Hepatocyte (in vitro differentiated cells): ENCODE measurements at regions not wholly inside any gene's neighbourhood (a gene's known extent, or its start where the extent isn't known, plus 50 kb on each side); places are given as distances from the start of the nearest gene placed in this dataset.

Experiments
- DNase-seq: peaks from one replicate; pipeline ENCODE4 v3.0.0-alpha.2; 2016; ENCODE audit warnings: low spot score
- H2AFZ ChIP-seq: fragments of 200-600 bp; sonication (generic); 2 replicates; pipeline ENCODE4 v1.6.0; 2016; ENCODE audit warnings: antibody characterized with exemption, mild to moderate bottlenecking
- H3K27ac ChIP-seq: fragments of 200-600 bp; sonication (generic); 2 replicates; pipeline ENCODE4 v1.5.1; 2016; ENCODE audit warnings: mild to moderate bottlenecking
- H3K27me3 ChIP-seq: fragments of 200-600 bp; sonication (generic); 2 replicates; pipeline ENCODE4 v1.6.1; 2016
- H3K36me3 ChIP-seq: fragments of 200-600 bp; sonication (generic); replicated peaks from 2 replicates; pipeline ENCODE4 v1.5.1; 2016; ENCODE audit warnings: low read depth; ENCODE audit not compliant: insufficient read depth
- H3K4me1 ChIP-seq: fragments of 200-600 bp; sonication (generic); 2 replicates; pipeline ENCODE4 v1.5.1; 2016; ENCODE audit warnings: mild to moderate bottlenecking, moderate library complexity; ENCODE audit not compliant: insufficient read depth
- H3K4me2 ChIP-seq: fragments of 200-600 bp; sonication (generic); 2 replicates; pipeline ENCODE4 v1.6.0; 2016
- H3K4me3 ChIP-seq: fragments of 200-600 bp; sonication (generic); 2 replicates; pipeline ENCODE4 v1.5.1; 2016; ENCODE audit warnings: mild to moderate bottlenecking
- H3K79me2 ChIP-seq: fragments of 200-600 bp; sonication (generic); 2 replicates; pipeline ENCODE4 v1.6.0; 2017; ENCODE audit warnings: mild to moderate bottlenecking
- H3K9me2 ChIP-seq: fragments of 200-600 bp; sonication (generic); replicated peaks from 2 replicates; pipeline ENCODE4 v1.6.0; 2017; ENCODE audit warnings: mild to moderate bottlenecking; ENCODE audit not compliant: insufficient read depth
- H3K9me3 ChIP-seq: fragments of 200-600 bp; sonication (generic); 2 replicates; pipeline ENCODE4 v1.5.1; 2016; ENCODE audit warnings: low read depth, mild to moderate bottlenecking
- H4K20me1 ChIP-seq: fragments of 200-600 bp; sonication (generic); 2 replicates; pipeline ENCODE4 v1.6.0; 2016; ENCODE audit warnings: mild to moderate bottlenecking; ENCODE audit not compliant: insufficient read depth, poor library complexity, severe bottlenecking
- EZH2 ChIP-seq: fragments of 200-600 bp; sonication (generic); IDR thresholded peaks from 2 replicates; pipeline ENCODE4 v1.6.1; 2016; ENCODE audit warnings: antibody characterized with exemption, mild to moderate bottlenecking, borderline replicate concordance
- EZH2phosphoT487 ChIP-seq: fragments of 200-600 bp; sonication (generic); IDR thresholded peaks from one replicate; pipeline ENCODE4 v1.6.1; 2018; ENCODE audit warnings: antibody characterized with exemption, mild to moderate bottlenecking, low read depth, moderate library complexity; ENCODE audit not compliant: unreplicated experiment, severe bottlenecking
- WGBS: methylation state at CpG from one replicate; pipeline ENCODE4 v1.1.6; 2016; ENCODE audit warnings: low lambda C conversion rate; ENCODE audit errors: missing lambda C conversion rate; 5-methylcytosine and 5-hydroxymethylcytosine counted together
- TF ChIP-seq, protein P1 (sequence below): fragments of 200-600 bp; sonication (generic); IDR thresholded peaks from 2 replicates; pipeline ENCODE4 v1.5.1; 2016; ENCODE audit warnings: antibody characterized with exemption, mild to moderate bottlenecking; ENCODE audit not compliant: poor library complexity

DNA sequence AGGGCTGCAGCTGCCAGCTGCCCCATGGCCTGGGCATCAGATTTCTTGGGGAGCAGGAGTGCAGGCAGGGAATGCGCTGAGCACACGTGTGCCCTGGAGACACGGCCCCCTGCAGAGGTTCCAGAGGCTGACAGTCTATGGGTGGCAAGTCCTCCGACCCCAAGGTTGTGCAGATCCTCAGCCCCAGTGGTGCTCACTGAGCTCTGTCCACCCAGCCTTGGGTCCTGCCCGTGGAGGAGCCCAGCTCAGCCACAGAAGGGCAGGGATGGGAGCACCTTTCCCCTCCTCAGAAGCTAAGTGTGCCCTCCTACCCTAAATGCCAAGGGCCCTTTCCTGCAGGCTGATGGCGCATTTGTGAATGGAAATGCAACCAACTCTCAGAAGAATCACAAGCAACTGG, 341.0 kb downstream of the IRX2 start:
- TF ChIP-seq EZH2 (no peak), EZH2phosphoT487 (no peak)
- TF ChIP-seq, protein P1, sequence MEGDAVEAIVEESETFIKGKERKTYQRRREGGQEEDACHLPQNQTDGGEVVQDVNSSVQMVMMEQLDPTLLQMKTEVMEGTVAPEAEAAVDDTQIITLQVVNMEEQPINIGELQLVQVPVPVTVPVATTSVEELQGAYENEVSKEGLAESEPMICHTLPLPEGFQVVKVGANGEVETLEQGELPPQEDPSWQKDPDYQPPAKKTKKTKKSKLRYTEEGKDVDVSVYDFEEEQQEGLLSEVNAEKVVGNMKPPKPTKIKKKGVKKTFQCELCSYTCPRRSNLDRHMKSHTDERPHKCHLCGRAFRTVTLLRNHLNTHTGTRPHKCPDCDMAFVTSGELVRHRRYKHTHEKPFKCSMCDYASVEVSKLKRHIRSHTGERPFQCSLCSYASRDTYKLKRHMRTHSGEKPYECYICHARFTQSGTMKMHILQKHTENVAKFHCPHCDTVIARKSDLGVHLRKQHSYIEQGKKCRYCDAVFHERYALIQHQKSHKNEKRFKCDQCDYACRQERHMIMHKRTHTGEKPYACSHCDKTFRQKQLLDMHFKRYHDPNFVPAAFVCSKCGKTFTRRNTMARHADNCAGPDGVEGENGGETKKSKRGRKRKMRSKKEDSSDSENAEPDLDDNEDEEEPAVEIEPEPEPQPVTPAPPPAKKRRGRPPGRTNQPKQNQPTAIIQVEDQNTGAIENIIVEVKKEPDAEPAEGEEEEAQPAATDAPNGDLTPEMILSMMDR = no peak
- Histone ChIP-seq H3K9me3 (no peaks in the 10 kb centered on the region), H2AFZ (no peak overlapping the region), H3K36me3 (no peaks in the 10 kb centered on the region), H3K4me1 (no peaks in the 10 kb centered on the region), H3K4me3 (no peak overlapping the region), H3K27me3 (no peaks in the 10 kb centered on the region), H4K20me1 (no peaks in the 10 kb centered on the region), H3K27ac (no peak overlapping the region), H3K4me2 (no peak overlapping the region), H3K79me2 (no peaks in the 10 kb centered on the region), H3K9me2 (no peaks in the 10 kb centered on the region)
- no peak for DNase-seq
- 82% methylated on average over 6 of the region's 6 CpGs for WGBS

DNA sequence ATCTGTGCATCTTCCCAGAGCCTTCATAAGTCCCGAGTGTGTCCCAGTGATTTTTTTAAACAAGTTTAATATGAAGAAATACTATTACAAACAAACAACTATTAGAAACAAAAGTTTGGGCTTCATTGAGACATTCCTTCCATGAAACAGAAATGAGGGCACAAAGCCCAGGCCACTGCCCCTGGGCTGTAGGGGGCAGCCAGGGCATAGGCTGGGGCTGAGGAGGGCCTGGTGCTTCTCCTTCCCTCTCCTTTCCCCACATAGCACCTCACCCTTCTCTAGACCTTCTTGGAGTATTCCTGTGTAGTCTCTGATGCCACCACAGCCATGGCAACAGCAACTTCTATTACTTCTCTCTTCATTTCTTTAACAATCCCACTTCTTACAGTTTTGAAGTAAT, 348.2 kb downstream of the IRX2 start:
- TF ChIP-seq EZH2 = no peak
- TF ChIP-seq EZH2phosphoT487 = no peak
- TF ChIP-seq, protein P1 = no peak
- Histone ChIP-seq H3K27ac (no peak overlapping the region), H3K36me3 (no peaks in the 10 kb centered on the region), H3K9me2 (no peaks in the 10 kb centered on the region), H3K4me2 (no peak overlapping the region), H3K4me1 (no peaks in the 10 kb centered on the region), H4K20me1 (no peaks in the 10 kb centered on the region), H3K9me3 (no peaks in the 10 kb centered on the region), H3K4me3 (no peak overlapping the region), H3K27me3 (no peaks in the 10 kb centered on the region), H2AFZ (no peak overlapping the region), H3K79me2 (no peaks in the 10 kb centered on the region)
- WGBS = 78% methylated on average over 1 of the region's 1 CpG
- DNase-seq = no peak

DNA sequence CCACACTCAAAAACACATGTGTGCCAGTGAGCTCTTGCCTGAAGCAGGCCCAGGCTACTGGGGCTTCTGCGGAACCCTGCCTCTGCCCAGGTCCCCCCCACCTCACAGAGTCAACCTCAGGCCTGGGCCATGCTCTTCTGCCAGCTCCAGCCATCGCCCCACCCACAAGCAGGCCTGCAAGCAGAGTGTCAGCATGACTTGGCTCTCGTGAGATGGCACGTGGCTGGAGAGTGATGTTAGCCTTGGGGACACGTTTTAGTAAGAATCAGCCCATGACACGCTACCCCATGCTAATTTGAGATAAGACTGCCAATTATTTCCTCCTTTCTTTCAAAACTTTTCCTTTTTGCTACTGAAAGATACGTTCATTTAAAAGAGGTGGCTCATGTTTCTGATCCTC, 351.7 kb downstream of the IRX2 start:
- TF ChIP-seq EZH2phosphoT487 = no peak
- TF ChIP-seq, protein P1 = no peak
- TF ChIP-seq EZH2 = no peak

DNA sequence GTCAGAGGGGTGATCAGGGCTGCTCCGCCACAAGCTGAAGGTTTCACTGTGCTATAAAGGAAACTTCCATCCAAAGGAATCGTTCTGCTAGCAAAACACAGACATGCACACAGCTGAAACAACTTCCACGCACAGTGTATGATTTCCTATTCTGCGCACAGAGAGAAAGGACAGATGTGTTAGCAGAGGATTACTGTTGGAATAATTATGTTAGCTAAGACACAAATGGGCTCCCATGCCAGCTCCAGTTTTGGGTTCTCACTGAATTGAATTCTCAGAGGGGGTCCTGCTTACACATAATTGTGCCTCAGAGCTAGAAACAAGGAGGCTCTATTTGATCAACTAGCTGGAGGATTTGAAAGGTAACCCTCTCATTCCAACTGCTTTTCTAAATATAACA, 352.4 kb downstream of the IRX2 start:
- Histone ChIP-seq H3K36me3 (no peaks in the 10 kb centered on the region), H3K4me1 (no peaks in the 10 kb centered on the region), H3K9me3 (no peaks in the 10 kb centered on the region), H3K4me3 (no peak overlapping the region), H3K27ac (no peak overlapping the region), H3K27me3 (no peaks in the 10 kb centered on the region), H3K9me2 (no peaks in the 10 kb centered on the region), H4K20me1 (no peaks in the 10 kb centered on the region), H3K79me2 (no peaks in the 10 kb centered on the region), H3K4me2 (no peak overlapping the region), H2AFZ (no peak overlapping the region)
- TF ChIP-seq EZH2 (no peak), EZH2phosphoT487 (no peak)
- TF ChIP-seq, protein P1 = no peak
- WGBS = 70% methylated on average over 4 of the region's 4 CpGs
- no peak for DNase-seq

More for the DNA sequence above, 351.7 kb downstream of the IRX2 start:
- no peak overlapping the region for H3K4me3 ChIP-seq
- no peaks in the 10 kb centered on the region for H3K79me2 ChIP-seq
- H2AFZ ChIP-seq = no peak overlapping the region
- H3K9me3 ChIP-seq = no peaks in the 10 kb centered on the region
- H3K27me3 ChIP-seq = no peaks in the 10 kb centered on the region
- WGBS = 78% methylated on average over 7 of the region's 7 CpGs
- no peaks in the 10 kb centered on the region for H3K4me1 ChIP-seq
- no peak overlapping the region for H3K27ac ChIP-seq
- H3K9me2 ChIP-seq = no peaks in the 10 kb centered on the region
- no peak overlapping the region for H3K4me2 ChIP-seq
- no peak for DNase-seq
- no peaks in the 10 kb centered on the region for H4K20me1 ChIP-seq
- no peaks in the 10 kb centered on the region for H3K36me3 ChIP-seq
